Ishikawa (cell line): ENCODE measurements at regions not wholly inside any gene's neighbourhood (a gene's known extent, or its start where the extent isn't known, plus 50 kb on each side); places are given as distances from the start of the nearest gene placed in this dataset.

Experiments
- EP300 ChIP-seq: IDR thresholded peaks from 2 replicates; pipeline ENCODE4 v1.6.1; 2012; ENCODE audit warnings: borderline replicate concordance
- MAX ChIP-seq: IDR thresholded peaks from 2 replicates; pipeline ENCODE4 v1.6.1; 2012
- TCF12 ChIP-seq: IDR thresholded peaks from 2 replicates; pipeline ENCODE4 v1.6.1; 2012; ENCODE audit warnings: low read depth

- TF ChIP-seq TCF12, result no peak
- no peak for TF ChIP-seq MAX
- no peak for TF ChIP-seq EP300
Observed at GRCh38 chr13:80603351-80603750, 262.4 kb upstream of the SPRY2 start.
